ENCODE measurements at regions not wholly inside any gene's neighbourhood (a gene's known extent, or its start where the extent isn't known, plus 50 kb on each side); places are given as distances from the start of the nearest gene placed in this dataset.

- ATAC-seq = no peak
- no peak overlapping the region for H3K27ac ChIP-seq (ENCODE audit: extremely low read length, insufficient read depth, low read length)
- H3K9ac ChIP-seq (ENCODE audit: insufficient read depth, low read depth, low read length) = no peak overlapping the region
- no TSS peak for BruUV-seq (replicated peaks)
- no peaks in the 10 kb centered on the region for H4K20me1 ChIP-seq (ENCODE audit: insufficient read depth, low read length)
- TF ChIP-seq TBP (CRISPR knock-in tag; IDR thresholded peaks at IDR 0.05) = no peak
- in situ Hi-C loops (cut with HindIII; ENCODE audit: extremely low pct_ligation_motif_present, low pct_unique_long_range_greater_than_20kb) (no loop called here), intact Hi-C loops (cut with micrococcal nuclease; ENCODE audit: unreplicated experiment) (no loop called here)
- CTCF ChIA-PET (ENCODE audit: low intra/inter-chr PET ratio, low total read pairs) = no interaction called here
- no peak overlapping the region for H3K4me2 ChIP-seq (ENCODE audit: low read depth, low read length)
- no peak for FAIRE-seq
- no peak for DNase-seq (ENCODE audit: low spot score)
- no peaks in the 10 kb centered on the region for H3K79me2 ChIP-seq (ENCODE audit: insufficient read depth, low read length)
- no peaks in the 10 kb centered on the region for H3K36me3 ChIP-seq (replicated peaks in 1 of 2; ENCODE audit: control insufficient read depth in 1 of 2, insufficient read depth in 2 of 2, low read length in 2 of 2)
- POLR2A ChIA-PET = no interaction called here
- no peak overlapping the region for H3K4me3 ChIP-seq (replicated peaks in 1 of 3; ENCODE audit: insufficient read depth in 1 of 3, low read depth in 2 of 3, low read length in 3 of 3)
- H3K9me3 ChIP-seq (ENCODE audit: low read length) = peaks cover 90% of the 10 kb centered on the region
- H3K27me3 ChIP-seq (ENCODE audit: control insufficient read depth in 1 of 2, insufficient read depth in 2 of 2, low read length in 2 of 2) = no peaks in the 10 kb centered on the region
- 15% methylated on average over 6 of the region's 6 CpGs for WGBS (ENCODE audit: low lambda C conversion rate)
- no peak overlapping the region for H2AFZ ChIP-seq (ENCODE audit: low read length)
- no peaks in the 10 kb centered on the region for H3K4me1 ChIP-seq (ENCODE audit: insufficient read depth, low read length)
Measured at GRCh38 chr2:5057891-5058351, 634.3 kb upstream of the SOX11 start.

DNA sequence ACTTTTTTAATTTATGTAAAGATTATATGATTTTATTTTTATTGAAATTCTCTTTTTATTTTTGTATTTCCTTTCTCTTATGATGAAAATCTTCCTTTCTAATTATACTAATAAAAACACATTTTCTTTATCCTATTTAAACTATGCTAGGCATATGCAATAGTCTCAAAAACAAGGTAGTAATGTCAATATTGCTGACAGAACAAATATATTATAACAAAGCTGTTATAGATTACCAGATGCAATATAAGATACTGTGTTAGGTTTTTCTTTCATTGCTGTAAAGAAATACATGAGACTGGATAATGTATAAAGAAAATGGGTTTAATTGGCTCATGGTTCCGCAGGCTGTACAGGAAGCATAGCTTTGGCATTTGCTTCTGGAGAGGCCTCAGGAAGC, 631.2 kb upstream of the SOX11 start:
- in situ Hi-C loops (cut with HindIII; ENCODE audit: extremely low pct_ligation_motif_present, low pct_unique_long_range_greater_than_20kb) (no loop called here), intact Hi-C loops (cut with micrococcal nuclease; ENCODE audit: unreplicated experiment) (no loop called here)
- ChIA-PET POLR2A (no interaction called here), CTCF (ENCODE audit: low intra/inter-chr PET ratio, low total read pairs) (no interaction called here)
- BruUV-seq (replicated peaks) = no TSS peak
- FAIRE-seq (no peak), ATAC-seq (no peak), DNase-seq (ENCODE audit: low spot score) (no peak)
- Histone ChIP-seq H4K20me1 (ENCODE audit: insufficient read depth, low read length) (no peaks in the 10 kb centered on the region), H3K9me3 (ENCODE audit: low read length) (peaks cover 96% of the 10 kb centered on the region), H3K27me3 (ENCODE audit: control insufficient read depth in 1 of 2, insufficient read depth in 2 of 2, low read length in 2 of 2) (no peaks in the 10 kb centered on the region), H3K9ac (ENCODE audit: insufficient read depth, low read depth, low read length) (no peak overlapping the region), H3K79me2 (ENCODE audit: insufficient read depth, low read length) (no peaks in the 10 kb centered on the region), H3K4me2 (ENCODE audit: low read depth, low read length) (no peak overlapping the region), H2AFZ (ENCODE audit: low read length) (no peak overlapping the region), H3K27ac (ENCODE audit: extremely low read length, insufficient read depth, low read length) (no peak overlapping the region), H3K36me3 (replicated peaks in 1 of 2; ENCODE audit: control insufficient read depth in 1 of 2, insufficient read depth in 2 of 2, low read length in 2 of 2) (no peaks in the 10 kb centered on the region), H3K4me1 (ENCODE audit: insufficient read depth, low read length) (no peaks in the 10 kb centered on the region), H3K4me3 (replicated peaks in 1 of 3; ENCODE audit: insufficient read depth in 1 of 3, low read depth in 2 of 3, low read length in 3 of 3) (no peak overlapping the region)
- TF ChIP-seq ESRRA (CRISPR knock-in tag; IDR thresholded peaks at IDR 0.05; ENCODE audit: low read depth) (no peak), MAFF (IDR thresholded peaks at IDR 0.05; ENCODE audit: low read depth, low read length) (peak; percentile 65; the same call in 1 of the 2 replicates), MAFK (conservative IDR thresholded peaks at IDR 0.05 in 1 of 2, IDR thresholded peaks at IDR 0.05 in 1 of 2; ENCODE audit: low read length in 2 of 2) (peak; percentile 69 to 84), JDP2 (CRISPR knock-in tag; IDR thresholded peaks at IDR 0.05; ENCODE audit: borderline replicate concordance) (no peak)
- WGBS (ENCODE audit: low lambda C conversion rate) = 8% methylated on average over 1 of the region's 1 CpG
